ENCODE measurements at regions not wholly inside any gene's neighbourhood (a gene's known extent, or its start where the extent isn't known, plus 50 kb on each side); places are given as distances from the start of the nearest gene placed in this dataset.

DNA sequence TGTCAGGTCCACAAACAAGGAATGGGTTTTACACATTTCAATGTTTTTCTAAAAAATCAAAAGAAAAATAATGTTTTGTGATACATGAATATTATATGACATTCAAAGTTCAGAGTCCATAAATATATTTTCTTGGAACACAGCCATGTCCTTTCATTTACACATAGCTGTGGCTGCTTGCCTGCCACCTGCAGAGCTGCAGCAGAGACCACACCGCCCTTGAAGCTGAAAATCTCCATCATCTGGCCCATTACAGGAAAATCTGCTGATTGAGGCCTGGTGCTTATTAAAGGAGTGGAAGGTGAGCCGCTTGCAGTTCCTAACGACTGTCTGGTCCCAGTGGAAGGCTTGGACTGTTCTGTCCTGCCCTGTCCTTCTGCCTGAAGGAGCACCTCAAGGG lies 232.6 kb upstream of the ADAMTS16 start:
- in situ Hi-C loops (cut with MboI; ENCODE audit: low pct_unique_long_range_greater_than_20kb in 2 of 9, low sequenced_read_pairs in 9 of 9, unreplicated experiment in 9 of 9), result no loop called here
- 10 to 88% (median 52%) methylated on average over 2 to 3 of the region's 3 CpGs; no CpG with 5 or more reads in 6 of the 10 experiments for WGBS, 10 experiments
- H3K27ac ChIP-seq, result no peak overlapping the region

GRCh38 chr5:4909086-4909485 lies 231.0 kb upstream of the ADAMTS16 start:
- Histone ChIP-seq H3K4me3 (no peak overlapping the region), H3K4me1 (replicated peaks in 1 of 2) (peaks cover 0 to 12% of the 10 kb centered on the region in 2 donors), H3K27ac (no peak overlapping the region)
- 24 to 100% (median 87%) methylated on average over 2 to 5 of the region's 5 CpGs; no CpG with 5 or more reads in 1 of the 10 experiments for WGBS, 10 experiments
- in situ Hi-C loops (cut with MboI; ENCODE audit: low pct_unique_long_range_greater_than_20kb in 2 of 9, low sequenced_read_pairs in 9 of 9, unreplicated experiment in 9 of 9), result no loop called here
- no peak for ATAC-seq (replicated peaks in 6 of 8)

More for the DNA sequence above, 232.6 kb upstream of the ADAMTS16 start:
- H3K4me1 ChIP-seq (replicated peaks in 1 of 2), result peaks cover 0 to 12% of the 10 kb centered on the region in 2 donors
- H3K4me3 ChIP-seq, result no peak overlapping the region
- peak in 2 of 8 experiments; percentile 32 to 74 for ATAC-seq (replicated peaks in 6 of 8)

DNA sequence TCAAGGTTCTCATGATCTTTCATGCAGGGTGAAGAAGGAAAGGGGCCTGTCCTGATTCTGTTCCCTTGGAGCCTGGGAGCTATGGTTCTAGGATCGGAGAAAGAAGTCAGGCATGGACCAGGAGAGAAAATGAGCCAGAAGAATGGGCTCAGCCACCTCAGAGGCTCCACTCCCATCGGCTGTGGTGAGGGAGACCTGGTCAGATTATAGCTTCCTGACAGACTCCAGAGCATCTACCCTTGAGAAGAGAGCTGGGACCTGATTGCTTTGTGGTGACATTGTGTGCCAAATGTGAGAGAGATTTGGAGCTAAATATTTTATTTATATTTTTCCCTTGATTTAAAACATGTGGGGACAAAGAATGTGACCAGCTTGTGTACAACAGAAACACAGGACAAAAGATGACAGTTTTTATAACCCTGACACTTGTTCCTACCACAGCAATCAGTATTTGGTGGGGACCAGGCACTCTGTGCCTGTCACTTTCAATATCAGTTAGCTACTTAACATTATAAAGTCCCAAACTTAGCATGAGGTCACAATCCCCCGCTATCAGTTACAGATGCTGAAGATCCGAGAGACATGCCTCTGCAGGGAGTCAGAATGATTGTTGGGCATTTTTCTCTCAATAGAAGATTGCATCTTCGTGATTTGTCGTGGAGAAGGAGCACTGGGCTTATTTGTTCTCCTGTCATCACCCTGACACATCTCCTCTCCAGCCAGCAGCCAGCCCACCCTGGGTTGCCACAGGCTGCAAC lies 228.3 kb upstream of the ADAMTS16 start:
- Histone ChIP-seq H3K4me3 (no peak overlapping the region), H3K27ac (no peak overlapping the region), H3K4me1 (replicated peaks in 1 of 2) (peaks cover 0 to 5% of the 10 kb centered on the region in 2 donors)
- in situ Hi-C loops (cut with MboI; ENCODE audit: low pct_unique_long_range_greater_than_20kb in 2 of 9, low sequenced_read_pairs in 9 of 9, unreplicated experiment in 9 of 9), result no loop called here
- ATAC-seq (replicated peaks in 6 of 8), result peak in 1 of 8 experiments; percentile 21
- 17 to 93% (median 51%) methylated on average over 1 to 4 of the region's 6 CpGs; no CpG with 5 or more reads in 2 of the 10 experiments for WGBS, 10 experiments

- WGBS, 10 experiments, result 20 to 100% (median 73%) methylated on average over 1 to 5 of the region's 5 CpGs; no CpG with 5 or more reads in 4 of the 10 experiments
- Histone ChIP-seq H3K27ac (no peak overlapping the region), H3K4me1 (replicated peaks in 1 of 2) (peaks cover 2 to 31% of the 10 kb centered on the region in 2 donors), H3K4me3 (no peak overlapping the region)
- no peak for ATAC-seq (replicated peaks in 6 of 8)
- in situ Hi-C loops (cut with MboI; ENCODE audit: low pct_unique_long_range_greater_than_20kb in 2 of 9, low sequenced_read_pairs in 9 of 9, unreplicated experiment in 9 of 9), result no loop called here
Measured at GRCh38 chr5:4921929-4922328, 218.2 kb upstream of the ADAMTS16 start.

- in situ Hi-C loops (cut with MboI; ENCODE audit: low pct_unique_long_range_greater_than_20kb in 2 of 9, low sequenced_read_pairs in 9 of 9, unreplicated experiment in 9 of 9), result no loop called here
- 20 to 89% (median 78%) methylated on average over 1 to 4 of the region's 4 CpGs; no CpG with 5 or more reads in 5 of the 10 experiments for WGBS, 10 experiments
- no peak overlapping the region for H3K27ac ChIP-seq
Measured at GRCh38 chr5:4924577-4924976, 215.6 kb upstream of the ADAMTS16 start.

GRCh38 chr5:4927097-4927496 lies 213.0 kb upstream of the ADAMTS16 start:
- Histone ChIP-seq H3K4me3 (no peak overlapping the region), H3K4me1 (replicated peaks in 1 of 2) (peaks cover 15 to 43% of the 10 kb centered on the region in 2 donors), H3K27ac (peak overlapping the region; percentile 56 to 92)
- in situ Hi-C loops (cut with MboI; ENCODE audit: low pct_unique_long_range_greater_than_20kb in 2 of 9, low sequenced_read_pairs in 9 of 9, unreplicated experiment in 9 of 9), result no loop called here
- WGBS, 10 experiments, result 0 to 100% (median 35%) methylated on average over 1 to 2 of the region's 2 CpGs; no CpG with 5 or more reads in 2 of the 10 experiments
- peak in 5 of 8 experiments; percentile 76 to 89 (median 83) for ATAC-seq (replicated peaks in 6 of 8)

More at GRCh38 chr5:4924577-4924976, 215.6 kb upstream of the ADAMTS16 start:
- H3K4me3 ChIP-seq, result no peak overlapping the region
- ATAC-seq (replicated peaks in 6 of 8), result peak in 3 of 8 experiments; percentile 14 to 79 (median 71)
- H3K4me1 ChIP-seq (replicated peaks in 1 of 2), result peaks cover 15 to 51% of the 10 kb centered on the region in 2 donors

DNA sequence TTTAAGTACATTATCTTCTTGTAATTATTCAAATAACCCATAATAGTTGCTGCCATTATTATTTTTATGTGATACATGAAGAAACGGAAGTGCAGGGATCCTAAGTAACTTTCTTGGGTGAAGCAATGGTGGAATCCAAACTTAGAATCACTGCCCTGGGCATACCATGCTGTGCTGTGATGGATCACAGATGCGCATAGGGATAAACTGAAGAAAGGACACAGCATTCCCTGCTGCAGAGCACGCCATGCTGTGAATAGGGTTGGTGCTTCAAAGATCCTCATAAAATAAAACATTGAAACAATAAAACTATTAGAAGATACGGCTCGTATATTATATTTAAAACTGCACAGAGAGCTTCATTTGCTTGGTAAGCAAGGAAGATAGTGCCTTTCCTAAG lies 211.7 kb upstream of the ADAMTS16 start:
- Histone ChIP-seq H3K27ac (no peak overlapping the region), H3K4me3 (no peak overlapping the region), H3K4me1 (replicated peaks in 1 of 2) (peaks cover 15 to 34% of the 10 kb centered on the region in 2 donors)
- ATAC-seq (replicated peaks in 6 of 8), result peak in 3 of 8 experiments; percentile 24 to 77 (median 36)
- WGBS, 10 experiments, result 40 to 94% (median 75%) methylated on average over 1 to 5 of the region's 5 CpGs
- in situ Hi-C loops (cut with MboI; ENCODE audit: low pct_unique_long_range_greater_than_20kb in 2 of 9, low sequenced_read_pairs in 9 of 9, unreplicated experiment in 9 of 9), result no loop called here

DNA sequence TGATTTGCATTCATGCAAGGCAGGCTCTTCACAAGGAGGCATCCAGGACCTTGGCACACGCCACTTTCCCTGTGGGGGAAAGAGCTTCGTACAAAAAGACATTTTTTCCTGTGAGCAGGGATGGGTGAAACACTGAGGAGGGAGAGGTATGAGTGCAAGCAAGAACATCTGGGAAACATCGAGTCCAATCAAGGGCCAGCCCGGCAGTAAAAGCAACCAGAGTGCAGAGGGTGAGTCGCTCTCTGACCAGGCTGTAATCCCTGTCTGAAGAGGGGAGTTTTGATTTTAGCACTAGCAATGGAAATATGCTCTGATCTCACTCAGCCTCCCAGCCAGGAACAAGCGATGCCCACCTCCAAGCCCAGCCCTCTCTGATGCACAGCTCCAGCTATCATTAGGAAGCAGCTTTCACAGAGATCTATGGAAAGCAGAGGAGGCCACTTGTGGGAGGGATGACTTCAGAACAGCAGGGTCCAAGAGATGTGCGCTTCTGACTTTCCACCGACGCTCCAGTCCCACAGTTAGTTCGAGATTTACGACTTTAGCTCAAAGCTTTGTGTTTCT lies 211.0 kb upstream of the ADAMTS16 start:
- Histone ChIP-seq H3K4me3 (no peak overlapping the region), H3K4me1 (replicated peaks in 1 of 2) (peaks cover 15 to 34% of the 10 kb centered on the region in 2 donors), H3K27ac (peak overlapping the region in 1 of 2 donors; percentile 37)
- in situ Hi-C loops (cut with MboI; ENCODE audit: low pct_unique_long_range_greater_than_20kb in 2 of 9, low sequenced_read_pairs in 9 of 9, unreplicated experiment in 9 of 9), result no loop called here
- ATAC-seq (replicated peaks in 6 of 8), result peak in 7 of 8 experiments; percentile 50 to 81 (median 79)
- WGBS, 10 experiments, result 0 to 86% (median 55%) methylated on average over 1 to 10 of the region's 11 CpGs; no CpG with 5 or more reads in 3 of the 10 experiments

DNA sequence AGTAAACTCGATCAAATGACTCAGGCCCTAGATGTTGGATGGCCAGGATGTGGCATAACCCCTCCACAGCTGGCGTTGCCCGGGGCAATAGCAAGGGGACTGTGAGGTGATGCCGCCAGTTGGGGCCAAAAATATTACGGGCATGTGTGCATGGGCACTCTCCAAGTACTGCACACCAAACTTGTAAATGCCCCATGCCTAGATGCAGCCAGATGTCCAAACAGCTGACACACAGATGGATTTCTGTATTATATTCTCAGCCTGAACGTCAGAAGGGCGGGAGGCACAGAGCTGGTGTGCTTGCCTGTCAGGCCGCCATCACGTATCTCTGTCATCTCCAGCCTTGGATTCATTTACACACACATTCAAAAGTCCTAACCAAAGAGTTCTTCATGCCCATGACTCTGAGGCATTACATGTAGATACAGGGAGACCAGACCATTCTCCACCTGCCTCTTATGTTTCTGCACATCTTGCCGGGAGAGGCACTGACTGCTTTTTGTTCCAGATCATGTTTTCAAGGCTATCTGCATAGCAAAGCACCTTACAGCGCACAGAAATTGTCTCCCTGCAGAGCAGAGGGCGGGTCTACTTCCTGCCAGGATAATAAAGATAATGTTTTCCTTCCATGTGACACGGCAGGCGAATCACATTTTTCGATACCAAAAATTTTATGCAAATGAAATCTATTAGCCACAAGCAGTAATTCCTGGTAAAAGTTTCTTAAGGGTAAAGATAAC lies 200.9 kb upstream of the ADAMTS16 start:
- peak in 3 of 8 experiments; percentile 83 to 93 (median 88) for ATAC-seq (replicated peaks in 6 of 8)
- Histone ChIP-seq H3K4me1 (replicated peaks in 1 of 2) (peaks cover 0 to 6% of the 10 kb centered on the region in 2 donors), H3K27ac (no peak overlapping the region), H3K4me3 (no peak overlapping the region)
- WGBS, 10 experiments, result 4 to 100% (median 69%) methylated on average over 2 to 10 of the region's 15 CpGs; no CpG with 5 or more reads in 1 of the 10 experiments
- in situ Hi-C loops (cut with MboI; ENCODE audit: low pct_unique_long_range_greater_than_20kb in 2 of 9, low sequenced_read_pairs in 9 of 9, unreplicated experiment in 9 of 9), result no loop called here

DNA sequence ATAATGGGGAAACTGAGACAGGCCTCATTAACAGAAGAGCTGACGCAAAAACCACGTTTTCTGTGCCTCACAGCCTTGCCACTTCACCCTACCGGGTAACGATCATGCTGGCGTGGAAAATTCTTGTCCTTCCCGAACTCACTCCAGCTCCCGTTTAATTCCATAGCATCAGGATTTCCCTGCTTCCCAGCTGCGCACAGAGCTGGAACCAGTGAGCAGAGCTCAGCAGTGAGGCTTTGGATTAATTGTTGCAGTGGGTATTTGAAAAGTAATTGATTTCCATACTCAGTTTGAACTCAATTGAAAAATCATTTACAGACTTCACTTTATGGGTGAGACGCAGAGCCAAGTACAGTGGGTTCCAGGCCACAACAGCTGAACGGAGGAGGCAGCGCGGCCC lies 199.0 kb upstream of the ADAMTS16 start:
- in situ Hi-C loops (cut with MboI; ENCODE audit: low pct_unique_long_range_greater_than_20kb in 2 of 9, low sequenced_read_pairs in 9 of 9, unreplicated experiment in 9 of 9), result no loop called here
- WGBS, 10 experiments, result 70 to 100% (median 89%) methylated on average over 4 to 11 of the region's 12 CpGs; no CpG with 5 or more reads in 3 of the 10 experiments
- H3K4me1 ChIP-seq (replicated peaks in 1 of 2), result peaks cover 0 to 6% of the 10 kb centered on the region in 2 donors
- no peak overlapping the region for H3K4me3 ChIP-seq
- ATAC-seq (replicated peaks in 6 of 8), result no peak
- no peak overlapping the region for H3K27ac ChIP-seq

DNA sequence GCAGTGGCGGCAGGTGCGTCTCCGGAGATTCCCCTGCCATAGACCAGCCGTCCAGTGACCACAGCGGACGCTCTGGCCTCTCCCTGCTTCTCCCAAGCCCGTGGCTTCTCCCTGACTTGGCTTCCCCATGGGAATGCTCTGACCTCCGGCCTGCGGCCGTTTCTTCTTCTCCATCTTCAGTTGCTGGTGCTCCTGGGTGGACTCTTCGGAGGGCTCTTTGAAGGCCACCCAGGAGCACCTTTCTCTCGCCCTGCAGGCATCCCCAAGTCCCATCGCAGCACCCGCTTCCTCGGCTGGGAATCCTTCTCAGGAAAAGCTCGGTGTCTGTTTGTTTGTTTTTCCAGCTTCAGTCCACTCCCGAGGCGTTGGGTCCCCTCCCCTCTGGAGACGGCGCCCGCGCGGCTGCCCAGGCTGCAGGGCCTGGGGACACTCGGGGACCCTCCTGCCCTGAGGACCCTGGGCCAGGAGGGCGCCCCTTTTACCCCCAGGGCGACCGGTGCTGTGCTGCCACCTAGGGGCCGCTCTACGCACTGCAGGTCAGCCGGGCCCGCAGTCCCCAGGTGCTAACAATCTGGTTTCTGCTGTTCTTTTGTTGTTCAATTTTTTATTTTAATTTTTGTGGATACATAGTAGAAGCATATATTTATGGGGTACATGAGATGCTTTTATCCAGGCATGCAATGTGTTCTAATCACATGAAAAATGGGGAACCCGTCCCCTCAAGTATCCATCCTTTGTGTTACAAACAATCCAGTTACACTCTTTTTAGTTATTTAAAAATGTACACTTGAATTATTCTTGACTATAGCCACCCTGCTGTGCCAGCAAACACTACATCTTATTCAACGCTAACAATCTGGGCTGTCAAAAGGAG lies 197.9 kb upstream of the ADAMTS16 start:
- H3K27ac ChIP-seq, result no peak overlapping the region
- WGBS, 10 experiments, result 26 to 71% (median 53%) methylated on average over 2 to 16 of the region's 33 CpGs; no CpG with 5 or more reads in 4 of the 10 experiments
- H3K4me1 ChIP-seq (replicated peaks in 1 of 2), result peaks cover 0 to 8% of the 10 kb centered on the region in 2 donors
- no peak overlapping the region for H3K4me3 ChIP-seq
- ATAC-seq (replicated peaks in 6 of 8), result peak in 5 of 8 experiments; percentile 20 to 76 (median 53)
- in situ Hi-C loops (cut with MboI; ENCODE audit: low pct_unique_long_range_greater_than_20kb in 2 of 9, low sequenced_read_pairs in 9 of 9, unreplicated experiment in 9 of 9), result no loop called here

- H3K4me1 ChIP-seq (replicated peaks in 1 of 2), result peaks cover 0 to 9% of the 10 kb centered on the region in 2 donors
- H3K27ac ChIP-seq, result no peak overlapping the region
- whole genome bisulfite sequencing, 10 experiments, result 50 to 100% (median 99%) methylated on average over 1 to 6 of the region's 9 CpGs; no CpG with 5 or more reads in 4 of the 10 experiments
- ATAC-seq (replicated peaks in 6 of 8), result no peak
- H3K4me3 ChIP-seq, result no peak overlapping the region
- in situ Hi-C loops (cut with MboI; ENCODE audit: low pct_unique_long_range_greater_than_20kb in 2 of 9, low sequenced_read_pairs in 9 of 9, unreplicated experiment in 9 of 9), result no loop called here
Measured at GRCh38 chr5:4942831-4943178, 197.3 kb upstream of the ADAMTS16 start.

All from motor neuron (in vitro differentiated cells).